SK-N-SH (cell line): ENCODE measurements at regions not wholly inside any gene's neighbourhood (a gene's known extent, or its start where the extent isn't known, plus 50 kb on each side); places are given as distances from the start of the nearest gene placed in this dataset.
A peak's percentile ranks its signal among the peaks of the same experiment; 100 is the strongest.

Experiments
- CTCF ChIA-PET: fragments of 300-600, 350-600 bp; formaldehyde crosslinking; extraction: SDS; loops from one replicate; lab custom pipeline; 2021; lab: Yijun Ruan, JAX
- POLR2A ChIA-PET: fragments of 350-600 bp; sonication (Branson Sonifier 250); formaldehyde crosslinking; extraction: SDS; loops from one replicate; lab custom pipeline; 2020; ENCODE audit warnings: antibody characterized with exemption, inconsistent platforms; lab: Yijun Ruan, JAX
- DNase-seq: peaks from one replicate; pipeline ENCODE4 v3.0.0; 2012
- H2AFZ ChIP-seq: fragments of 200-600 bp; sonication (generic); 2 replicates; pipeline ENCODE4 v1.8.1; 2016; ENCODE audit warnings: antibody characterized with exemption, mild to moderate bottlenecking, low read depth
- H3F3A ChIP-seq: fragments of 200-600 bp; sonication (generic); replicated peaks from 2 replicates; pipeline ENCODE3; 2016; ENCODE audit warnings: antibody characterized with exemption, mild to moderate bottlenecking; ENCODE audit not compliant: insufficient read depth
- H3K27ac ChIP-seq, 2 experiments: fragments of 200-500 bp in 1 of 2; fragments of 200-600 bp in 1 of 2; sonication (Bioruptor generic) in 1 of 2; sonication (generic), shearing (Covaris generic) in 1 of 2; 2 replicates each; pipeline versions ENCODE4 v1.5.1 to v1.6.1; 2014 to 2016; ENCODE audit warnings: low read depth in 2 of 2, inconsistent platforms in 1 of 2, low read length in 1 of 2, mild to moderate bottlenecking in 1 of 2, mixed read lengths in 1 of 2
- H3K27me3 ChIP-seq: fragments of 200-600 bp; sonication (generic), shearing (Covaris generic); 2 replicates; pipeline ENCODE4 v1.6.1; 2016; ENCODE audit warnings: mixed run types; ENCODE audit not compliant: insufficient read depth
- H3K36me3 ChIP-seq, 2 experiments: fragments of 200-500 bp in 1 of 2; fragments of 200-600 bp in 1 of 2; sonication (Bioruptor generic) in 1 of 2; sonication (generic) in 1 of 2; replicated peaks in 1 of 2; 2 replicates each; pipeline versions ENCODE3 to v1.5.1; 2014 to 2016; ENCODE audit warnings: low read length in 1 of 2, mild to moderate bottlenecking in 1 of 2; ENCODE audit not compliant: insufficient read depth in 2 of 2, control insufficient read depth in 1 of 2
- H3K4me1 ChIP-seq, 2 experiments: fragments of 200-500 bp in 1 of 2; fragments of 200-600 bp in 1 of 2; sonication (Bioruptor generic) in 1 of 2; sonication (generic), shearing (Covaris generic) in 1 of 2; 2 replicates each; pipeline versions ENCODE4 v1.5.1 to v1.6.1; 2014 to 2016; ENCODE audit warnings: low read depth in 1 of 2, low read length in 1 of 2, mixed run types in 1 of 2; ENCODE audit not compliant: insufficient read depth in 2 of 2, control insufficient read depth in 1 of 2
- H3K4me2 ChIP-seq: fragments of 200-600 bp; sonication (generic), shearing (Covaris generic); 2 replicates; pipeline ENCODE4 v1.6.1; 2017; ENCODE audit warnings: mixed run types
- H3K4me3 ChIP-seq, 2 experiments: fragments of 200-500 bp in 1 of 2; fragments of 200-600 bp in 1 of 2; sonication (Bioruptor generic) in 1 of 2; sonication (generic), shearing (Covaris generic) in 1 of 2; 2 replicates each; pipeline versions ENCODE4 v1.5.1 to v1.8.1; 2014 to 2016; ENCODE audit warnings: low read depth in 2 of 2, inconsistent platforms in 1 of 2, low read length in 1 of 2, mild to moderate bottlenecking in 1 of 2, mixed read lengths in 1 of 2, moderate library complexity in 1 of 2
- H3K79me2 ChIP-seq: fragments of 200-600 bp; sonication (generic); 2 replicates; pipeline ENCODE4 v1.8.1; 2017; ENCODE audit warnings: mild to moderate bottlenecking; ENCODE audit not compliant: insufficient read depth
- H3K9ac ChIP-seq: fragments of 200-600 bp; sonication (generic); 2 replicates; pipeline ENCODE4 v1.6.1; 2017; ENCODE audit warnings: mixed run types
- H3K9me2 ChIP-seq: fragments of 200-600 bp; sonication (generic); 2 replicates; pipeline ENCODE4 v1.6.1; 2017; ENCODE audit warnings: mixed run types
- H3K9me3 ChIP-seq: fragments of 200-600 bp; sonication (generic); 2 replicates; pipeline ENCODE4 v1.6.1; 2017; ENCODE audit warnings: mixed run types, mild to moderate bottlenecking, moderate library complexity
- H4K20me1 ChIP-seq: fragments of 200-600 bp; sonication (generic); 2 replicates; pipeline ENCODE4 v1.6.1; 2017; ENCODE audit warnings: mild to moderate bottlenecking, mixed run types; ENCODE audit not compliant: insufficient read depth
- ELF1 ChIP-seq: IDR thresholded peaks from 2 replicates; pipeline ENCODE4 v1.4.0; 2012
- FOSL2 ChIP-seq: IDR thresholded peaks from 2 replicates; pipeline ENCODE4 v1.4.0; 2012; ENCODE audit warnings: low read depth, mild to moderate bottlenecking, moderate library complexity, borderline replicate concordance
- FOXJ3 ChIP-seq: sonication (generic); formaldehyde crosslinking; IDR thresholded peaks from 2 replicates; pipeline ENCODE4 v1.5.1; 2020; ENCODE audit warnings: mild to moderate bottlenecking, missing genetic modification reagents
- FOXM1 ChIP-seq: IDR thresholded peaks from 2 replicates; pipeline ENCODE4 v1.4.0; 2012; ENCODE audit warnings: low read depth, mild to moderate bottlenecking
- GABPA ChIP-seq: IDR thresholded peaks from 2 replicates; pipeline ENCODE4 v1.4.0; 2012; ENCODE audit warnings: low read depth, mild to moderate bottlenecking
- JUND ChIP-seq: IDR thresholded peaks from 2 replicates; pipeline ENCODE4 v1.4.0; 2012
- MEF2A ChIP-seq: IDR thresholded peaks from 2 replicates; pipeline ENCODE4 v1.4.0; 2012; ENCODE audit warnings: low read depth, borderline replicate concordance
- NFIC ChIP-seq: IDR thresholded peaks from 2 replicates; pipeline ENCODE4 v1.4.0; 2012; ENCODE audit warnings: borderline replicate concordance
- RAD21 ChIP-seq: IDR thresholded peaks from 2 replicates; pipeline ENCODE4 v1.6.1; 2012; ENCODE audit warnings: mild to moderate bottlenecking, low read length
- RFX5 ChIP-seq: IDR thresholded peaks from 2 replicates; pipeline ENCODE4 v1.6.1; 2012; ENCODE audit warnings: mild to moderate bottlenecking, improper control_type of control experiment, low read length
- SMC3 ChIP-seq: IDR thresholded peaks from 2 replicates; pipeline ENCODE4 v1.6.1; 2012; ENCODE audit warnings: low read depth, low read length, improper control_type of control experiment
- TAF1 ChIP-seq: IDR thresholded peaks from 2 replicates; pipeline ENCODE4 v1.6.1; 2012; ENCODE audit warnings: low read depth, mild to moderate bottlenecking, low read length, moderate library complexity, borderline replicate concordance
- YY1 ChIP-seq: IDR thresholded peaks from 2 replicates; pipeline ENCODE4 v1.4.0; 2012; ENCODE audit warnings: low read depth, mild to moderate bottlenecking
- WGBS: methylation state at CpG from one replicate; pipeline ENCODE4 v1.1.6; 2017; ENCODE audit warnings: low lambda C conversion rate; 5-methylcytosine and 5-hydroxymethylcytosine counted together
- TF ChIP-seq, protein P1 (sequence below): fragments of 200-600 bp; sonication (generic); IDR thresholded peaks from 2 replicates; pipeline ENCODE4 v1.6.1; 2017; ENCODE audit warnings: antibody characterized with exemption, mild to moderate bottlenecking, moderate library complexity
- TF ChIP-seq, protein P2 (sequence below): fragments of 150-350 bp; IDR thresholded peaks from 2 replicates; pipeline ENCODE4 v1.6.1; 2016; ENCODE audit warnings: mild to moderate bottlenecking, low read depth, low read length
- TF ChIP-seq, protein P3 (sequence below): IDR thresholded peaks from 2 replicates; pipeline ENCODE4 v1.4.0; 2012; ENCODE audit warnings: low read depth, borderline replicate concordance
- TF ChIP-seq, protein P4 (sequence below): IDR thresholded peaks from 2 replicates; pipeline ENCODE4 v1.4.0; 2012; ENCODE audit warnings: low read depth, borderline replicate concordance
- TF ChIP-seq, protein P5 (sequence below): IDR thresholded peaks from 2 replicates; pipeline ENCODE4 v1.6.1; 2012; ENCODE audit warnings: mild to moderate bottlenecking, low read depth, low read length, moderate library complexity

DNA sequence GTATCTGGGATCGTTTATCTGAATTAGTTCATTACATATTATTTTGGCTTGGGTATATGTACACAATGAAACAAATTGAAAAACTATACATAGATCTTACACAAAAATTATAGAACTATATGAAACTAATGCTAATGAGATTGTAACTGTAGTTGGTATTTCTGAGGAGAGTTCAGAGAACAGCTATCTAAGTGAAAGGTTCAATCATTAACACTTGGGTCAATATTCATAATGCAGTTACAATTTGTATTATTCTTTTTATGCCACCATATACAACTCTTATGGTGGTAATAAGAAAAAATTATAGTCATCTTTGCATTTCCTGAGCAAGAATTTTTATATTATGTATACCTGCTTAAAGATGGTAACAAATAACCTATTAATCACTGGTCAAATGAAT is 461.0 kb downstream of the GRXCR1 start:
- Histone ChIP-seq H3K9me2 (no peaks in the 10 kb centered on the region), H2AFZ (no peak overlapping the region), H3K36me3 (no peaks in the 10 kb centered on the region), H4K20me1 (no peaks in the 10 kb centered on the region), H3K9me3 (no peaks in the 10 kb centered on the region), H3F3A (no peaks in the 10 kb centered on the region), H3K4me2 (no peak overlapping the region), H3K4me1 (no peaks in the 10 kb centered on the region), H3K27me3 (no peaks in the 10 kb centered on the region), H3K4me3 (no peak overlapping the region), H3K9ac (no peak overlapping the region), H3K27ac (no peak overlapping the region), H3K79me2 (no peaks in the 10 kb centered on the region)
- DNase-seq: no peak
- WGBS: 14% methylated on average over 1 of the region's 1 CpG
- TF ChIP-seq MEF2A: no peak
- TF ChIP-seq GABPA: no peak
- TF ChIP-seq SMC3: no peak
- no peak for TF ChIP-seq FOXM1
- TF ChIP-seq FOSL2: no peak
- TF ChIP-seq RFX5: no peak
- TF ChIP-seq, protein P1, sequence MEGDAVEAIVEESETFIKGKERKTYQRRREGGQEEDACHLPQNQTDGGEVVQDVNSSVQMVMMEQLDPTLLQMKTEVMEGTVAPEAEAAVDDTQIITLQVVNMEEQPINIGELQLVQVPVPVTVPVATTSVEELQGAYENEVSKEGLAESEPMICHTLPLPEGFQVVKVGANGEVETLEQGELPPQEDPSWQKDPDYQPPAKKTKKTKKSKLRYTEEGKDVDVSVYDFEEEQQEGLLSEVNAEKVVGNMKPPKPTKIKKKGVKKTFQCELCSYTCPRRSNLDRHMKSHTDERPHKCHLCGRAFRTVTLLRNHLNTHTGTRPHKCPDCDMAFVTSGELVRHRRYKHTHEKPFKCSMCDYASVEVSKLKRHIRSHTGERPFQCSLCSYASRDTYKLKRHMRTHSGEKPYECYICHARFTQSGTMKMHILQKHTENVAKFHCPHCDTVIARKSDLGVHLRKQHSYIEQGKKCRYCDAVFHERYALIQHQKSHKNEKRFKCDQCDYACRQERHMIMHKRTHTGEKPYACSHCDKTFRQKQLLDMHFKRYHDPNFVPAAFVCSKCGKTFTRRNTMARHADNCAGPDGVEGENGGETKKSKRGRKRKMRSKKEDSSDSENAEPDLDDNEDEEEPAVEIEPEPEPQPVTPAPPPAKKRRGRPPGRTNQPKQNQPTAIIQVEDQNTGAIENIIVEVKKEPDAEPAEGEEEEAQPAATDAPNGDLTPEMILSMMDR: no peak
- ChIA-PET CTCF (no interaction called here), POLR2A (no interaction called here)

DNA sequence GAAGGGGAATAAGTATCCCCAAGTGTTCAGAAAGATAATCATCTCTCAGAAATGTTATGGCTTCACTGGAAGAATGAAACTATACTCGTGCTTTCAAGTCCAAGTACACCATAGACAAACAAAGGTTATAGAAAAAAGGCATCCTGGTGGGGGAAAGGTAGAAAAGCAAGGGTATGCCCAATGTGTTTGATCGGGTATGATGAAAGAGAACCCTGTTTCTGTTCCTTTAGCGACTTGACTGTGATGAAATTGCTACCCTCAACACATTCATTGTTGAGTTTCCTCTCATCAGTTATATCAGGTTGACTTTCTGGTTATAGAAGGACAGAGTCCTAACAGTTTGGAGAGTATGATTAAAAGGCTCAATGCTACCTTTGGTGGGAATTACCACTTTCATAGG is 464.3 kb downstream of the GRXCR1 start:
- no peaks in the 10 kb centered on the region for H3K27me3 ChIP-seq
- H3K4me2 ChIP-seq: no peak overlapping the region
- H3F3A ChIP-seq: no peaks in the 10 kb centered on the region
- 12% methylated on average over 3 of the region's 3 CpGs for WGBS
- ChIA-PET POLR2A (no interaction called here), CTCF (no interaction called here)
- no peak overlapping the region for H3K4me3 ChIP-seq
- H4K20me1 ChIP-seq: no peaks in the 10 kb centered on the region
- no peak overlapping the region for H3K27ac ChIP-seq
- no peak for DNase-seq
- peak overlapping the region; percentile 49; the same call in 1 of the 2 replicates for H2AFZ ChIP-seq
- H3K9ac ChIP-seq: no peak overlapping the region
- H3K9me3 ChIP-seq: no peaks in the 10 kb centered on the region
- no peaks in the 10 kb centered on the region; a peak in 1 of 4 replicates for H3K4me1 ChIP-seq
- no peaks in the 10 kb centered on the region for H3K9me2 ChIP-seq
- TF ChIP-seq RAD21 (no peak), TAF1 (no peak), FOSL2 (no peak), YY1 (no peak), ELF1 (no peak), FOXJ3 (CRISPR knock-in tag) (no peak), JUND (no peak), NFIC (no peak), MEF2A (no peak)
- TF ChIP-seq, protein P2, sequence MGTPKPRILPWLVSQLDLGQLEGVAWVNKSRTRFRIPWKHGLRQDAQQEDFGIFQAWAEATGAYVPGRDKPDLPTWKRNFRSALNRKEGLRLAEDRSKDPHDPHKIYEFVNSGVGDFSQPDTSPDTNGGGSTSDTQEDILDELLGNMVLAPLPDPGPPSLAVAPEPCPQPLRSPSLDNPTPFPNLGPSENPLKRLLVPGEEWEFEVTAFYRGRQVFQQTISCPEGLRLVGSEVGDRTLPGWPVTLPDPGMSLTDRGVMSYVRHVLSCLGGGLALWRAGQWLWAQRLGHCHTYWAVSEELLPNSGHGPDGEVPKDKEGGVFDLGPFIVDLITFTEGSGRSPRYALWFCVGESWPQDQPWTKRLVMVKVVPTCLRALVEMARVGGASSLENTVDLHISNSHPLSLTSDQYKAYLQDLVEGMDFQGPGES: no peak
- TF ChIP-seq, protein P3, sequence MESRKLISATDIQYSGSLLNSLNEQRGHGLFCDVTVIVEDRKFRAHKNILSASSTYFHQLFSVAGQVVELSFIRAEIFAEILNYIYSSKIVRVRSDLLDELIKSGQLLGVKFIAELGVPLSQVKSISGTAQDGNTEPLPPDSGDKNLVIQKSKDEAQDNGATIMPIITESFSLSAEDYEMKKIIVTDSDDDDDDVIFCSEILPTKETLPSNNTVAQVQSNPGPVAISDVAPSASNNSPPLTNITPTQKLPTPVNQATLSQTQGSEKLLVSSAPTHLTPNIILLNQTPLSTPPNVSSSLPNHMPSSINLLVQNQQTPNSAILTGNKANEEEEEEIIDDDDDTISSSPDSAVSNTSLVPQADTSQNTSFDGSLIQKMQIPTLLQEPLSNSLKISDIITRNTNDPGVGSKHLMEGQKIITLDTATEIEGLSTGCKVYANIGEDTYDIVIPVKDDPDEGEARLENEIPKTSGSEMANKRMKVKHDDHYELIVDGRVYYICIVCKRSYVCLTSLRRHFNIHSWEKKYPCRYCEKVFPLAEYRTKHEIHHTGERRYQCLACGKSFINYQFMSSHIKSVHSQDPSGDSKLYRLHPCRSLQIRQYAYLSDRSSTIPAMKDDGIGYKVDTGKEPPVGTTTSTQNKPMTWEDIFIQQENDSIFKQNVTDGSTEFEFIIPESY: no peak
- TF ChIP-seq, protein P4, sequence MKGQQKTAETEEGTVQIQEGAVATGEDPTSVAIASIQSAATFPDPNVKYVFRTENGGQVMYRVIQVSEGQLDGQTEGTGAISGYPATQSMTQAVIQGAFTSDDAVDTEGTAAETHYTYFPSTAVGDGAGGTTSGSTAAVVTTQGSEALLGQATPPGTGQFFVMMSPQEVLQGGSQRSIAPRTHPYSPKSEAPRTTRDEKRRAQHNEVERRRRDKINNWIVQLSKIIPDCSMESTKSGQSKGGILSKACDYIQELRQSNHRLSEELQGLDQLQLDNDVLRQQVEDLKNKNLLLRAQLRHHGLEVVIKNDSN: no peak
- TF ChIP-seq, protein P5, sequence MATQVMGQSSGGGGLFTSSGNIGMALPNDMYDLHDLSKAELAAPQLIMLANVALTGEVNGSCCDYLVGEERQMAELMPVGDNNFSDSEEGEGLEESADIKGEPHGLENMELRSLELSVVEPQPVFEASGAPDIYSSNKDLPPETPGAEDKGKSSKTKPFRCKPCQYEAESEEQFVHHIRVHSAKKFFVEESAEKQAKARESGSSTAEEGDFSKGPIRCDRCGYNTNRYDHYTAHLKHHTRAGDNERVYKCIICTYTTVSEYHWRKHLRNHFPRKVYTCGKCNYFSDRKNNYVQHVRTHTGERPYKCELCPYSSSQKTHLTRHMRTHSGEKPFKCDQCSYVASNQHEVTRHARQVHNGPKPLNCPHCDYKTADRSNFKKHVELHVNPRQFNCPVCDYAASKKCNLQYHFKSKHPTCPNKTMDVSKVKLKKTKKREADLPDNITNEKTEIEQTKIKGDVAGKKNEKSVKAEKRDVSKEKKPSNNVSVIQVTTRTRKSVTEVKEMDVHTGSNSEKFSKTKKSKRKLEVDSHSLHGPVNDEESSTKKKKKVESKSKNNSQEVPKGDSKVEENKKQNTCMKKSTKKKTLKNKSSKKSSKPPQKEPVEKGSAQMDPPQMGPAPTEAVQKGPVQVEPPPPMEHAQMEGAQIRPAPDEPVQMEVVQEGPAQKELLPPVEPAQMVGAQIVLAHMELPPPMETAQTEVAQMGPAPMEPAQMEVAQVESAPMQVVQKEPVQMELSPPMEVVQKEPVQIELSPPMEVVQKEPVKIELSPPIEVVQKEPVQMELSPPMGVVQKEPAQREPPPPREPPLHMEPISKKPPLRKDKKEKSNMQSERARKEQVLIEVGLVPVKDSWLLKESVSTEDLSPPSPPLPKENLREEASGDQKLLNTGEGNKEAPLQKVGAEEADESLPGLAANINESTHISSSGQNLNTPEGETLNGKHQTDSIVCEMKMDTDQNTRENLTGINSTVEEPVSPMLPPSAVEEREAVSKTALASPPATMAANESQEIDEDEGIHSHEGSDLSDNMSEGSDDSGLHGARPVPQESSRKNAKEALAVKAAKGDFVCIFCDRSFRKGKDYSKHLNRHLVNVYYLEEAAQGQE: no peak
- no peaks in the 10 kb centered on the region for H3K79me2 ChIP-seq
- no peaks in the 10 kb centered on the region for H3K36me3 ChIP-seq
